UCSD-AML1 (cell line): ENCODE measurements at regions not wholly inside any gene's neighbourhood (a gene's known extent, or its start where the extent isn't known, plus 50 kb on each side); places are given as distances from the start of the nearest gene placed in this dataset.
"Not testable (repeated sequence)": the region's sequence is repeated elsewhere in the genome, so short reads cannot be mapped to it uniquely, and the experiment has no call there.

Source experiments
- DNase-seq: peaks from one replicate; lab custom pipeline; 2025; ENCODE audit not compliant: unreplicated experiment; lab: John Stamatoyannopoulos, UW

- no peak for DNase-seq
These were observed 259.5 kb upstream of the IRS2 start for GRCh38 chr13:110045919-110046318.

DNA sequence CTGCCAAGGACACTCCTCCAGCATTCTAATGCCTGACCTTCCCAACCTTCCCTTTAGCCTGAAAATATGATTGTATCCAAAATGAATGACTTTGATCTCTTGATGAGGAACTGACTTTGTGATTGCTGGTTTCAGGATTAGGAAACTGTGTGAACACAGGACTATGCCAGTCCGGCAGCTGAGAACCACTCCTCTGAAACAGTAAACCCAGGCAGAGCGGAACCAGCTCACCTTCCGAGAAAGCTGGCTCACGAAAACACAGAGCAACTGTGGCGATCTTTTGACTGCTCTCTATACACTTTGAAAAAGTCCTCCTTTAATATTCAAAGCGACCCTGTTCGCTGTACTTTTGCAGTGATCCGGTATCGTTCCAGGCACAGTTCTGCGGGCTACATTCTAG lies 258.8 kb upstream of the IRS2 start:
- DNase-seq: no peak

- DNase-seq: no peak
These were observed 258.2 kb upstream of the IRS2 start for GRCh38 chr13:110044551-110045111.

- no peak for DNase-seq
These were observed 256.0 kb upstream of the IRS2 start for GRCh38 chr13:110042253-110042950.

- not testable (repeated sequence) for DNase-seq
These were observed 255.3 kb upstream of the IRS2 start for GRCh38 chr13:110041638-110042037.

GRCh38 chr13:110037925-110038573 lies 251.7 kb upstream of the IRS2 start:
- no peak for DNase-seq

- no peak for DNase-seq
These were observed 249.7 kb upstream of the IRS2 start for GRCh38 chr13:110036060-110036459.

- DNase-seq: no peak
These were observed 247.7 kb upstream of the IRS2 start for GRCh38 chr13:110034031-110034549.

DNA sequence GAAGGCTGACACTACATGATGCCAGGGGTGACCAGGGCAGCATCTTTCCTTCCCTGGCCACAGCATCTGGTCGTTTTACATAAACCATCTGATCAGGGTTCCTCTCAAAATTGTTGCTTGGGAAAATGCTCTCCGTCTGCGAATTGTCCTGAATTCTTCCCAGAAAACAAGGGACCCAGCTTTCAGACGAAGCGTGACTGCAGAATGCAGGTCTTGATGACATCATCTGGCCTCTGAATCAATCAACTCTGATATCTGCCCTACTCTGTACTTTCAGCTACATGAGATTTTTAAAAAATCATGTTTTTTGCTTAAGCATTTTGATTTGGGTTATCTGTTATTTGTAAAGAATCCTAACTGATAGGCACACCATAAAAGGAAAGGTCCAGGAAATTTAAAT lies 246.6 kb upstream of the IRS2 start:
- no peak for DNase-seq

DNA sequence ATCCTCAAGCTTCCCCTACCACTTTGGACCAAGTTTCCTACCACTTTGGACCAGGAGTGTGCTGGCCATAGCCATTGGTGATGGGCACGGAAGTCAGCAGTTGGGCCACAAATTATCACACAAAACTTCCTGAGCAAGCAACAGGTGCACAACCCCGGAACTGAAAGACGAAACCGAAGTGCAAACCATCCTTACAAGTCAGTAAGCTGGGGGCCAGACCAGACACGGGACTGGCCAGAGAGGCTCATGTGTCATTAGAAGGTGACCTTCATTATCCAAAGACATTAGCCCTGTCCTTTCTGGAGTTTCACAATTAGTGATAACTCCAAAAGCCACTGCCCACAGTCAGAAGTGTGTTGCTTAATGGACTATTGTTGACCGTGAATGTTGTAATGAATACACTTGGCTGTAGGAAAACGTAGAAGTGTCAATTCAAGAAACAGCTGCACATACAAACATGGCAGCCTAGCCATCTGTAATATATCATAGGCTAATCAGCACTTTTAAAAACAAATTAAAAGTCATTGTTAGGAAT lies 244.1 kb upstream of the IRS2 start:
- no peak for DNase-seq

DNA sequence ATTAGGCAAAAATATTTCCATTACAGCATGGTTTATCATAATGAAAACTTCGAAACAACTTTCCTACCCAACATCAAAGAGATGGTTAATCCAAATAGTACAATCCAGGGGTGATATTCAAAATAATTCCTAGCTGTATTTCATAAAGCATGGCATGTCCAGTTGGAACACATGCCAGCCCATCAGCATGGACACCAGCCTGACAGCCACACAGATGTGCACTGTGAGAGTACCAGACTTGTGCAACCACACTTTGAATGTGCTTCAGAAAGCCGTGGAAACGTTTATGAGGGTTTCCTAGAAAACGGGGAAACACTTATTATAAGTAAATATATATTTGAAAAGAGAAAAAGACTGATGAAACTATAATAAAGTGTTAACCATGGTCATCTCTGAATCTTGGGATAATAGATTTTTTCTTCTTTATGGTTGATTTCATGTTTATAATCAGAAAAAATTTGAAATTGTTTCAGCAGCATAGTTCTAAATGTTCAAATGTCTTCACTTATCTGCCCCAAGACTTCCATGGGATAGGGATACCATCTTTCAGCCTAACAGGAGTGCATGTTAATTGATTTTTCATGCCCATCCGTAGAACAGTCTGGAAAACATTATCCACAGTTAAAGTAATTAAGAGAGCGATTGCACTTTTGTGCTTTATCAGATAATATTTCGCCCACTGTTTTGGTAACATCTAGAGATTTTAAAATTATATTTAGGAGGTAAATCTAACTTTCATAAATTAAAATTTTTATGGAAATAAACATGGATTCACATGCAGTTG lies 242.6 kb upstream of the IRS2 start:
- DNase-seq: no peak

DNA sequence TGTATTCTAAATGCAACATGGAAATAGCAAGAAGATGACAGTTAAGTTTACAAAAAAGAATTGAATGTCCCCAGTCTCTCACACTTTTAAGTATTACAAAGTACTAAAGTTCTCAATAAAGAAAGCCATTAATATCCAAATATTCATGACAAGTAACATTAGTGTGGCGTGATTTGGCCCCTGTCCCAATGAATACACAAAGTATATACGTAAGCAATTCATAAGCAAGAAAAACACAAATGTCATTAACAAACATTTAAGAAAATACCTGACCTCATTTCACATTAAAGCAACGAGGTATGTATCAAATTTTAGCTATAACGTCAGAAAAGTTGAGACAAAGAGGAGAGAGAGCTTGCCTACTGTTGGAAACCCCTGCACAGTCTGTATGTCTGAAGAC lies 241.9 kb upstream of the IRS2 start:
- no peak for DNase-seq

GRCh38 chr13:110027470-110028240 lies 241.3 kb upstream of the IRS2 start:
- no peak for DNase-seq

DNA sequence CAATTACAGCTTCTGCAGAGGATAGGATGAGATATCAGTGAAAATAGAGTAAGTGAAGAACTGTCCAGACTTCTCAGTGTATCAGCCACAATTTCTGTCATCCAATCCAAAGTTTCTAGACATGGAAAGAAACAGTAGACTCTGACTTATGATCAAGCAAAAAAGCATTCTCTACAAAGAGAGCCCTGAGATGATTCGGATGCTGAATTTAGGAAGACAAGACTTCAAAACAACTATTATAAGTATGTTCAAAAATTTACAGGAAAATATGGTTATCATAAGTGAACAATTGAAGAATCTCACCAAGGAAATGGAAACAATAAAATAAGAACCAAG lies 238.2 kb upstream of the IRS2 start:
- DNase-seq: no peak

DNA sequence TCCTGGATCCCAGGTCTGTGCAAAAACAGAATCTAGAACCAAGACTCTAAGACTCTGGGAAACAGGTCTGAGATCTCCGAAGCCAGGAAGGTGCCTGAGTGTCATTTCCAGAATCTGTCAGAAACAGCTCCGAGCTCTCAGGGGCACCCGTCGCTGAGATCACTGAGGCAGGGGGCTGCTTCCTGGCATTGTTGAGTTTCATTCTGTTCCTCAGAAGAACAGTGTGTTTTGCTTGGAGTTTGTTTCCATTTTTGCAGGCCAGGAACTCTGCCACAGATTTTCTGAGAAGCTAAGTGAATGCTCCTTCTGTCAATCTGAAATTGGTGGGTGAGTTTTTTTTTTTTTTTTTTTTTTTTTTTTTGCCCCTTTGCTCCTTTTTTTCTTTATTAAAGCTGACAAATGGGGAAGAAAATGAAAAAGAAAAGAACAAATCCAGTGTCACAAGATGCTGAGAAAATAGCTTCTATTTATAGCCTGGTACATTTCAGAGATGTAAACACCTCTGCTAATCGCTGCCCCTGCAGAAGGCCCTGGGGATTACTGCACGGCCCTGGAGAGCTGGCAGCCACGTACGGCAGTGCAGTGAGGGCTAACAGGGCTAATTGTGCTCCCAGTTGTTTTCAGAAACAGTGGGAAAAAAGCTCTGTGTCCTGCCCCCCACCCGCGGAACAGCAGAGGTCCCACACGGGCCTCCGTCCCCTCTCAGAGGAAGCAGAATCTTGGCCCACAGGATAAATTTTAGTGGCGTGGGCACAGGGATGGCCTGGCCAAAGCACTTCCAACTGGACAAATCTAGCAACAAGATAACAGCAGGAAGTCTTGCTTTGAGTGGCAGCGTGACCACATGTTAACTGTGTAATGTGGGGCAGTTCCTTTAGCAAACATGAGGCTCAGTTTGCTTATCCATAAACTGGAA lies 237.6 kb upstream of the IRS2 start:
- no peak for DNase-seq

GRCh38 chr13:110018009-110018408 lies 231.6 kb upstream of the IRS2 start:
- DNase-seq: no peak

DNA sequence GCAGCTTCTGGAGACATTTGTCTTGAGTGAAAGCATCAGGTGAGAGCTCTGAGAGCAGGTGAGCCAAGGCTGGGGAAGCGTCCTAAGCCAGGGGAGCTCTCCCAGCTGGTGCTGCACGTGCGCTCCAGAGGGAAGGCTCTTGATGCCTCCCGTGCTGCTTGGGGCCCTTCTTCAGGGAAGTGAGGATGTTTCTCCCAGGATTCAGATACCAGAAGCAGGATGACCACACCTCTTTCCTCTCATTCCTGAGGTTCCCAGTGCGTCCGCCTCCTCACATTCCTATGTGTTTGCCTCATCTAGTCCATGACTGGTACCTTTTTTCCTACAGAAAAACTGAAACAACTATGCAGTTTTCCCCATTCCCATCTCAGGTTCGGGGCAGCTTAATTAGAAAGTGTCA lies 231.0 kb upstream of the IRS2 start:
- DNase-seq: no peak

- no peak for DNase-seq
These were observed 228.9 kb upstream of the IRS2 start for GRCh38 chr13:110015253-110015652.

GRCh38 chr13:110014719-110015118 lies 228.3 kb upstream of the IRS2 start:
- no peak for DNase-seq
